ENCODE measurements at regions not wholly inside any gene's neighbourhood (a gene's known extent, or its start where the extent isn't known, plus 50 kb on each side); places are given as distances from the start of the nearest gene placed in this dataset.
"Not testable (repeated sequence)": the region's sequence is repeated elsewhere in the genome, so short reads cannot be mapped to it uniquely, and the experiment has no call there.

DNA sequence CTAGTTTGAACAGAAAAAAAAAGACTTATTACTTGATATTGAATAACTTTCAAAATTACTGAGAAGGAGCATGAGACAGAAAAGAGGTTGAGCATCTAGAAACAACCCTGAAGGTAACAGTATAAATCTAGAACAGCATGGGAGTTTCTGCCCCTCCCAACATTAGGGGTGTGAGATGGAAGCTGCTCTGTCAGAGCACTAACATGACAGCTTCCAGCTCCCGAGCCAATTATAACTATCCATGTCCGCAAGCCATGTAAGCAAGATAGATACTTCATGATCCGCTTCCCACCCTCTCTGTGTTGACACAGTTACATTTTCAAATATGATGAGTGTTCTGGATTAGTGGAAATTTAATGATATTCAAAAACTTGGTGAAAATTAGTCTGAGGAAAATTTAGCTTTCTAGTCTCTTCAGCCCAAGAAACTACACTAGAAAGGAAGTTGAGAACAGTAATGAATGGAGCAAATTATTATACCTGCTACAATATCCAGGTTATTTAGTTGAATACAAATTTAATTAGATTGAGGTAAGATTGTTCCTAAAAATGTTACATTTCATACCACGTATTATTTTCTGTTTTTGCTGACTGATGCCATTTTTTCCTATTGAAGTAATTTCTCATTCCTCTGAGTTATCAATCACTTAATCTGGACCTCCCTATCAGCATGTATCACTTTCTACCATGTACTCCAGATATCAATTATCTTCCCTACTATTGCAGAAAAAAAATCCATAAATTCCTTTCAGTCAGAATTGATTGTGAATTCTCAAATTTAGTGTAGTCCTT, 129.3 kb upstream of the SLIT2 start:
- no peak for DNase-seq

DNA sequence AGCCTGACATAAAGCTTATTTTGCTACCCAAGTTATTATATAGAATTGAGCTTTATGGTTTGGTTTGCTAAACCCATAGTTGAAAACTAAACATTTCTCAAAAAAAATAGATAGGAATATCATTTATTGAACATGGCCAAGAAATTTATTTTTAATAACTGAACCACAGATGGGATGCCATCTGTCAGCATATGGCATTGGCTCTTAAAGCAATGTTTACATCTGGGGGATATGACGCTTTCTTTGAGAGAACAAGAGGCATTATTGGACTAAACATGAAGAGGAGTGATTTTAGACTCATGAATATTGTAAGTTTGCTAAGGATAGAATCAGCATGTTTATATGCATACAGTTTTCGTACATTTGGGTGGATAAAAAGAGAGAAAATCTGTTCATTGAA, 132.6 kb upstream of the SLIT2 start:
- no peak for DNase-seq

DNA sequence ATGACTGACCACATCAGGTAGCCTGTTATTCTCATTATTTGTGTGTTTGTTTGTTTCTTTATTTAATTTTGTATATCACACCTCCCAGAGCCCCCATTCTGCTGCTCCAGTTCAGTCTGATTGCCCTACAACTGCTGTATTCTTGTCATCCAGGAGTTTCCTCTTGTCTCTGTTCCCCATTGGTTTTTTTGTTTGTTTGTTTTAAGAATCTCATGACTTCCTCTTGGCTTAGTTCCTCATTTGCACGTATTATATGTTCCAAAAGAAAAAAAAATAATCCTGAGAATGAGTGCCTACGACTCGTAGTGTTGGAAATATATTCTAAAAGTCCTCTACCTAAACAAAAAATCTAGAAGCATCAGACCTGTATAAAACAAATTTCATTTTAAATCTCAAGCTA, 142.3 kb upstream of the SLIT2 start:
- no peak for DNase-seq

DNA sequence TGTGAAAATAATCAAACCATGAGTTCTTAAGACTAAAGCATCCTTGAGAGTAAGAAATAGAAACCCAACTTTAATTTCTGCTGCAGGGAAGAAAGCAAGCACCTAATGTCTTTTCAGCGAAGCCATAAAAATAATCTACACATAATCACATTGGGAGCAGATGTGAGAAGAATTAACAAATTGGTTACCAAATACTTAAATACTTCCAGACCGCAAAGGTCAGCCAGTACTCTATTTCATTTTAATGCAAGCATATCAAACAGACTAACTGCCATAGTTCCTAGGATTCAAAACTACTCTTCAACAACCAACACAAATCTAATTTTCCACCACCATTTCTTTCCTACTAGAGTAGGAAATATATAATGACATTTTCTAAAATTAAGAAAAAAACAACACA, 144.8 kb upstream of the SLIT2 start:
- no peak for DNase-seq

DNA sequence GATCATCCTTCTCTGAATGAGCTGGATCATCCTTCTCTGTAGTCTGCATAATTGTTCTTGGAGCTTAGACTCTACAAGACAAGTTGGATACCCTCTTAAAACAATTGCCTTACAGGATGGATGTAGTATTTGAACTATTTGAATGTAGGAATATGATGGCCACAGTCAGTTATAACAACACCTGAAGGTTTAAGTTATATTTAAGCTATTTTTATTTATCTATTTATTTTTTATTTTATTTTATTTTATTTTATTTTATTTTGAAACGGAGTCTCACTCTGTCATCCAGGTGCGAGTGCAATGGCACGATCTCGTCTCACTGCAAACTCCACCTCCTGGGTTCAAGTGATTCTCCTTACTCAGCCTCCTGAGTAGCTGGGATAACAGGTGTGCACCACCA, 149.9 kb upstream of the SLIT2 start:
- DNase-seq: no peak

DNA sequence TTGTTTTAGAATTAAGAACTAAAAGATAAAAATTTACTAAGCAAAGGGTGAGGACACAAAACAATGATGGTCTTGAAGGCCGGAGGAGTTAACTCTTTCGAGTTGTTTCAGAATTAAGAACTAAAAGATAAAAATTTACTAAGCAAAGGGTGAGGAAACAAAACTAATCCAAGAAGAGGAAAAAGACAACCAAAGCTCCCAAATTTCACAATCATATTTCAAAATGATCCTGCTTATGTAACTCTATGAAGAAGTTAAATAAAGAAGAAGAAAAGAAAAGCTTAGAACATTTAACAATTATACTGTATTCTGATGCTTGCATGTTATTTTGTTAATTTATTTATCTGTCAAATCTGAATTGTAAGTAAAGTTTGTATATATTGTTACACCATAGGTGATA, 154.8 kb upstream of the SLIT2 start:
- DNase-seq: no peak

DNA sequence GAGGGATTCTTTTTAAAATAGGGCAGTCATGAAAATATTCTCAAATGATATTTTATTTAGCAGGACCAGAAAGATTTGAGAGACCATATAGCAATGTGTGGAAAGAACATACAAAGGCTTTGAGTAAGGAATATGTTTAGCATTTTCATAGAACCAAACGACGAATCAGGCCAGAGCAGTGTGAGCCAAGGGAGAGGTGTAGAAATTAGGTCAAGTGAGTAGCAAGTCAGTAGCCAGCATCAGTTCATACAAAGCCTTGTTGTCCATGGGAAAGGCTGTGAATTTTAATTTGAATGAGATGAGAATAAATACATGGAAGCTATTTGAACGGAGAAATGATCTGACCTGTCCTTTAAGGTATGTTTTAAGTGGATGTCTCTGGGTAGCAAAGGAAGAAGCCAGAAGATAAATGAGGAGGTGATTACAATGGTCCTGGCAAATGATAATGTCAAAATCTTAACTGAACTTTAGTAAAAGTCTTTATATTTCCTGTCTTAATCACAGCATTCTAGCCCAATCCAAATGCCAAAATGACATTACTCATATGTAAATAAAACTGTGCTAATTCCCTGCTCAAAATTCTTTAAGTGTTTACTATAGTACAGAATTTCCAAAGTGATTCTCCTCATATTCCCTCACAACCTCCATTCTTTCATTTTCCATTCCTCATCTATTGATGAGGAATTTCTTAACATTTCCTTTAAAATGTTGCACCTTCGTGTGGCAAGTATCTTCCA, 155.7 kb upstream of the SLIT2 start:
- DNase-seq: no peak

DNA sequence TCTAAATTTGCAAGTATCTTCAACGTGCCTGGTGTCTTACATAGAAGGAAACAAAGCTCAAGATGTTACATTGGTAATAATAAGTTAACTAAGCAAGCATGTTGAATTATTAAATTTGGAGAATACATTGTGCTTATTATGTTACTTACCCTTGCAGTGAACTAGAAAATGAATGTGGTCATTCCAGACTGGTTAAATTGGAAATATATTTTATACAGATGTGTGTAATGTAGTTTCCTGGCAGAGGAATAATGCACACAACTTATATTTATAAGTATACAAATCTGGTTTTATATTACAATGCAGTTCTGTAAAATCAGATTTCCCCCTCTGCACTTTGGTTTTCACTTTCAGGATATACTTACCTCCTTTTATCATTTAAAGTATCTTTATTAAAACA, 159.9 kb upstream of the SLIT2 start:
- no peak for DNase-seq

DNA sequence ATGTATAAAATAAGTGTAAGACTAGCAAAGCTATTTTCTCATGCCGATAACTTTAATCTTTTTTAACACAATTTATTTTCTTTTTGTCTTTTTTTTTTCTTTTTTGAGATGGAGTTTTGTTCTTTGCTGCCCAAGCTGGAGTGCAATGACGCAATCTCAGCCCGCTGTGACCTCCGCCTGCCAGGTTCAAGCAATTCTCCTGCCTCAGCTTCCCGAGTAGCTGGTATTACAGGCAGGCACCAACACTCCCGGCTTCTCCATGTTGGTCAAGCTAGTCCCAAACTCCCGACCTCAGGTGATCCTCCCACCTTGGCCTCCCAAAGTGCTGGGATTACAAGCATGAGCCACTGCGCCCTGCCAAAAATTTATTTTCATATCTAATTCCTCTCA, 164.2 kb upstream of the SLIT2 start:
- no peak for DNase-seq

DNA sequence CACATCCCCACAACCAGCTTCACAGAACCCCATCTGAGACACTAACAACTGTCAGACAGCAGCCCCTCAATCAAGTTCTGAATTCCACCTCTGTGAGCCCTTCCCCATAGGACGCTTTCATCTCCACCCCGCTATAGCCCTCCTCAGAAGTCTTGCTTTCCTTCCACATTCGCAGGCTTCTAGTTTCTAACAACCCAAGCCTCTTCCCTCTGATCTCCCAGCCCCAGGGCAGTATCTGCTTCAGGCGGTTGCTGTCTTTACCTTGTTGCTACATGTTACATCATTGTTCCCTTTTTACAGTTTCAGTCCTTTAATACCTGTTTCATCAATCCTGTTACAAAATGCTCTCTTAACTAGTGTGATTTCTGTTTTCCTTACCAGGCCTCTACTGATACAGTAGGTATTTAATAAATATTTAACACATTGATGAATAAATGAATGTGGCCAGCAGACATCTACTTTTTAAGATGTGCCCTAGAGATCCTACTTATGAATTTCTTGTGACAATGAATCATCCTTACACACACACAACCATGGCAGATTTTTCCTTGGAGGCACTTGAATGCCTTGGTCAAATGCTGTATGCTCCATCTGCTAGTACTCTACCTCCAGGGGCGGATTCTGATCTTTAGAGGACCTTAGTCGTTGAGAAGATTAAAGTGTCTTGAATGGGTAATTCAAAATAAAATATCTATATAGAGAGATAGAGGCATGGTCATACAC, 164.7 kb upstream of the SLIT2 start:
- no peak for DNase-seq

DNA sequence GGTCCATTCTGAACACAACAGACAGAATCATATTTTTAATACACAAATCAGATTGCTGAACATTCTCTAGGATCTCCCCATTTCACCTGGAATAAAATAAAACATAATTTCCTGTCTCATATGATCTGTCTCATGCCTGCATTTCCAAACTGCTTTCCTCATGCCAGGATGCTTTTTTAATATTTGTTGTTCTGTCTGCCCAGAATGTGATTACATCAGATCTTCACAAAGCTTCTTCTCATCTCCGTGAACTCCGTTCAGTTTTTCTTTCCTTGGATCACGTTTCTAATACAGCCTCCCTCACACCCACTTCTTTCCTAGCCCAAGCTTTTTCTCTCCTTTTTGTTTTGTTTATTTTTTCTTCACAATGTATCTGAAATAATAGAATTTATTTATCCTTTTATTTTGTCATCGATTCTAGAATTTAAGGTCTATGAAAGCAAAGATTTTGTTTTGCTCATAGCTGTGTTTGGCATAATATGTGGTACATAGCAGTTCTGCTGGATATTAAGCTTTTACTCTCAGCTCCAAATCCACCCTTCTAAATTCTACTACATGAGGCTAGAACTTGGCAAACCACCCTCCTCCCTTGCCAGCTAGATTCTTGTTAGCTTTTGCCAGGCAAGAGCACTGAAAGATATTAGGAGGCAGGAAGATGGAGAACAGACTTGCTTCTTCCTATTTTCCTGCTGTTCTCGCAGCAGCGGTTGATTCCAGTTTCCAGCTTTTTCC, 165.5 kb upstream of the SLIT2 start:
- no peak for DNase-seq

DNA sequence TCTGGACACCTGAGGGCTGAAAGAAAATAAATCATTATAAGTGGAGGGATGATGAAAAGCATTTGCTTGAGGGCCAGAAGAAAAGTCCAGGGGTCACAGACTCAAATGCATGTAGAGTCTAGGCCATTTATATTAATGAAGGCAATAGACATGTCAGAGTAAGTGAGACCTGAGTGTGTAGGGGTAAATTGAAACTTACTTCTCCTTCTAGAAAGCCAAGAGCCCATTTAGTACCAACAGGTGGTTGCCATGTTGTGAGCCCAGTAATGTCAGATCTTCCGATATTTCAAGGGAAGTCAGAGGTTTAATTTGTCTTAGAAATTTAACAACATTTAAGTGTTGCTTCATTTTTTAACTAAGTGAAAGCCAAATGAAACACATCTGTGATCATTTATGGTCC, 166.1 kb upstream of the SLIT2 start:
- no peak for DNase-seq

DNA sequence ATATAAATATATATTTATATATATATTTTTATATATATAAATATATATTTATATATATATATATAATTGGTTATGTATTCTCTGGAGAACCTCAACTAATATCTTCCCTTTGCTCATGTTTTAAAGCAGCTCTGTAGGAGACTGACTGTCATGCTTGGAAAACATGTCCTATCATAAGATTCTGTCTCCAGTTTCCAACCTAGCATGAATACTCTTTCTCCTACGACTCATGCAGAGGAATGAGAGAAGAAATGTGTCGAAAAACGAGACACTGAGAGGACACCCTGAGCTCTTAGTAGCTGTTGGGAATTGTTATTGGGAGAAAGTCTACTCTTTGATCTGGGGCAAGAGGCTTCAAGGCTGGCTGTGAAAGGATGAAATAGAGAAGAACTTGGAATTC, 166.5 kb upstream of the SLIT2 start:
- no peak for DNase-seq

DNA sequence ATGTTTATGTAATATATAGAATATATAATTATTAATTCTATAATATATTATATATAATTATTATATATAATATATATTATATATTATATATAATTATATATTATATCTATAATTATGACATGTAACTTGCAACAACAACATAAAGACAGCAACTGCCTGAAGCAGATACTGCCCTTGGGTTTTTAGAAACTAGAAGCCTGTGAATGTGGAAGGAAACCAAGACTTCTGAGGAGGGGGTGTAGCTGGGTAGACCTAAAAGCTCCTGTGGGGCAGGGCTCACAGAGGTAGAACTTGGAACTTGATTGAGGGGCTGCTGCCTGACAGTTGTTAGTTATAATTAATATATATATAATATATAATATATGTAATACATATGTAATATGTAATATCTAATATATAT, 167.2 kb upstream of the SLIT2 start:
- DNase-seq: no peak

DNA sequence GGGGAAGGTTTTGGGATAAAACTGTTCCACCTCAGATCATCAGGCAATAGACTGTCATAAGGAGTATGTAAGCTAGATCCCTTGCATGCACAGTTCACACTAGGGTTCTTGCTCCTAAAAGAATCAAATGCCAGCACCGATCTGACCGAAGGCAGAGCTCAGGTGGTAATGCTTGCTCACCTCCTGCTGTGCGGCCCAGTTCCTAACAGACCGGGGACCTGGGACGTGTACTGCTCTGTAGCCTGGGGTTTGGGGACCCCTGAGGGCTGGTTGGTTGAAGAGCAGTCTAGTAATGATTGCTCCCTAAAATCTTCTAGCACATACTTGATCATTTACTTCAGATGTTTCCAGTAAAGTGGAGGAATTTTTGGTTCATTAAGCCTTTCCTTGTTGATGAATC, 173.1 kb upstream of the SLIT2 start:
- DNase-seq: no peak

DNA sequence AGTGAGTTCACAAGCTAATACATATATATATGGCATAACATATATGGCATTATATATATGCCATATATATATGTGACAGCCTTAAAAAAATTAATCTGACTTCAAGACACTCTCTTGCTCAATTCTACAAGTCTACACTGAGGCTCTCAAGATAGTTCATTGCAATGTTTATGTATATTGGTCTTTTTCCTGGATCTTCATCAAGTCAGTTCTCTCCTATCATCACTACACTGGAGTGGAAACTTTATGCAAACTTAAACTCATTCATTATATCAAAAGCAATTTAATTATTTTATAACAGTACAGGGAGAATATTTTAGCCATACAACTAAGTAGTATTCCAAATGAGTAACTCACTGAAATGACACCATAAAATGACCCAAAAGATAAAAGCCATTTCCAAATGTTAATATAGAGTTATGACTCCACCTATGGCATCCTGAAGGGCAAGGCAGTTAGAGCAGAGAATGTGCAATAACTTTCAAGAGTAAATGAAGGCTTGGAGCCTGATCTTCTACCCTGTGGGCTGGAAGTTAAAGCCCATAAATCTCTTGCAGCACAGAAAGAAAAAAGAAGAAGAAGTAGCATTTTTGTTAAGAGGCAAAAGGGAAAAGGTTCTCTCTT, 176.3 kb upstream of the SLIT2 start:
- no peak for DNase-seq

DNA sequence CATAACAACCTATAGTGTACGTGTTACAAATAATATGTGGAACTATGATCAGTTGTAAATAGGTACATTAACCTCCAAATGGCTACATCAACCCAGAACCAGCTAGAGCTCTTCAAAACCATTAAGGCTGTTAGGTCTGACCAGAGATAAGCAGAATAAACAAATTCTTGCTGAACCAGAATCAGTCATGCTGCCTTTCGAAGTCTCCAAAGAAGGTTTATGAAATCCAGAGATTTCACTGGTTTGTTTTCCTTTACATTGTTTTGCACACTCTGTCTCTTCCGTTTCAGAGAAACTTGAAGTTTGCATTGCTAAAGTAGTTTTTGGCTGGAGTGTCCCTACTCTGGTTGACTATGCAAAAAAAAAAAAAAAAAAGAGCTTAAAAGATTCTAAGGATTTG, 177.3 kb upstream of the SLIT2 start:
- DNase-seq: no peak

DNA sequence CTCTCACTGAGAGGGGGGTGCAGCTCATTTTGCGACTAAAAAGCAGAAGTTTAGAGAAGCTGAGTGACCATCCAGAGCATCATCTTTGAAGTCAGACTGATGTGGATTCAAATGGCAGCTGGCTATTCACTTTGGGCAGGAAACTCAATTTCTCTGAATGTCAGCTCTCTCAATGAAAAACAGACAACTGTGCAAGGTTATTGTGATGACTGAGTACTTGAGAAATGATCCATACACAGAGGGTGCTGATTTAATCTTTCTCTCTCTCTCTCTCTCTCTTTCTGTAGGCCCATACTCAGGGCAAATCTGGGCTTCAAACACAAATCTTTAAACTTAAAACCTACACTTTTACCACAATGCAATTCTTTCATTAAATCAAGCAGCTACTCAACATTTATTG, 185.8 kb upstream of the SLIT2 start:
- DNase-seq: no peak

DNA sequence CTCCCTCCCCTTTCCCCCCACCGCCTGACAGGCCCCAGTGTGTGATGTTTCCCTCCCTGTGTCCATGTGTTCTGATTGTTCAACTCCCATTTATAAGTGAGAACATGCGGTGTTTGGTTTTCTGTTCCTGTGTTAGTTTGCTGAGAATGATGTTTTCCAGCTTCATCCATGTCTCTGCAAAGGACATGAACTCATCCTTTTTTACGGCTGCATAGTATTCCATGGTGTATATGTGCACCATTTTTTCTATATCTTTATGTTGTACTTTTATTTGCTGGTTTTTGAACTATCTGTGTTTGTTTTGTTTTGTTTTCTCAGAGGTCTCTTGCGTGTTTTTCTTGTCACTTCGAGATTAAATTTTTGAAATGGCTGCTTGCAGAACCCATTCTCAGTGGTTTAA, 188.8 kb upstream of the SLIT2 start:
- not testable (repeated sequence) for DNase-seq

DNA sequence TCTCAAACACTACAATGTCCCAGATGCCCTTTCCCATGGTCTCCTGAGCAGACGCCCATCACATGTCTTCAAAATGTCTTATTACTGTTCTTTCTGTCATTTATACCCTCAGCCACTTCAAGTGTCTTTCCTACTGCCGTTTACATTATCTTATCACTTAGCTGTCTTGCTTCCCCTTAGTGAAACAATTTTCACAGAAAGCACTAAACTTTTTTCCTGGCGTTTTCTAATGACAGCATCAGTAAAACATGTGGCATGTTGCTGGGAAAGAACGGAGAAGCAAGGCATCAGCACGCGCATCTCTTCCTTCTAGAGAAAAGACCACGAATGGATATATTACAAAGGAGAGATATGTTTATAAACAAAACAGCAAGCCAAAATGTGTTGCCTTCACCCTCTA, 189.7 kb upstream of the SLIT2 start:
- no peak for DNase-seq

DNA sequence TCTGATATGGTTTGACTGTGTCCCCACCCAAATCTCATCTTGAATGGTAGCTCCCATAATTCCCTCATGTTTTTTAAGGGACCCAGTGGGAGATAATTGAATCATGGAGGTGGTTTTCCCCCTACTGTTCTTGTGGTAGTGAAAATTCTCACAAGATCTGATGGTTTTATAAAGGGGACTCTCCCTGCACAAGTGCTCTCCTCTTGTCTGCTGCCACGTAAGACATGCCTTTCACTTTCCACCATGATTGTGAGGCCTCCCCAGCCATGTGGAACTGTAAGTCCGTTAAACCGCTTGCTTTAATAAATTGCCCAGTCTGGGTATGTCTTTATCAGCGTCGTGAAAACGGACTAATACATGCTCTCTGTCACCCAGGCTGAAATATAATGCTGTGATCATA, 200.9 kb upstream of the SLIT2 start:
- DNase-seq: no peak

DNA sequence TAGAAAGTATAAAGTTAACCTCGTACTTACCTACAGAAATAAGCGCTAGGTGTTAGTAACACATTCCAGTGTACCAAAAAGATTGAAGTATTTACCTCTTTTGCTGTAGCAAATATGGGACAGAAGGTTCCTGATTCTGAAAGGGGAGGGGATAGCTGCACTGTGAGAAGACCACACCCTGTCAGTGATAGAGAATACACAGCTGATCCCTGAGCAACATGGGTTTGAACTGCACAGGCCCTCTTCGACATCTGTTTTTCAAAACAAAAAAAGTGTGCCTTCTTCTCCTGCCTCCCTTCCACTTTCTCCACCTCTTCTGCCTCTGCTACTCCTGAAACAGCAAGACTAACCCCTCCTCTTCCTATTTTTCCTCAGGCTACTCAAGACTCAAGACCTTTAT, 201.8 kb upstream of the SLIT2 start:
- DNase-seq: no peak

Measured in NCI-H510A (cell line).